GM19438 (cell line): ENCODE measurements at regions not wholly inside any gene's neighbourhood (a gene's known extent, or its start where the extent isn't known, plus 50 kb on each side); places are given as distances from the start of the nearest gene placed in this dataset.

ENCODE experiments used
- ATAC-seq: cut with Tn5 transposase; IDR thresholded peaks from one replicate; pipeline ENCODE4 v1.9.1; 2021; ENCODE audit warnings: low read depth; ENCODE audit not compliant: unreplicated experiment

GRCh38 chr1:96329121-96329520 lies 392.5 kb upstream of the PTBP2 start:
- no peak for ATAC-seq

GRCh38 chr1:96331596-96331995 lies 390.0 kb upstream of the PTBP2 start:
- no peak for ATAC-seq

- no peak for ATAC-seq
Measured at GRCh38 chr1:96333522-96334235, 387.9 kb upstream of the PTBP2 start.

GRCh38 chr1:96334236-96334557 lies 387.4 kb upstream of the PTBP2 start:
- ATAC-seq: no peak

- ATAC-seq: no peak
Measured at GRCh38 chr1:96338622-96339021, 383.0 kb upstream of the PTBP2 start.

- no peak for ATAC-seq
Measured at GRCh38 chr1:96340686-96341085, 380.9 kb upstream of the PTBP2 start.

GRCh38 chr1:96346719-96347118 lies 374.9 kb upstream of the PTBP2 start:
- no peak for ATAC-seq

GRCh38 chr1:96349896-96350295 lies 371.7 kb upstream of the PTBP2 start:
- ATAC-seq: no peak

GRCh38 chr1:96352733-96353132 lies 368.9 kb upstream of the PTBP2 start:
- no peak for ATAC-seq

- no peak for ATAC-seq
Measured at GRCh38 chr1:96355521-96355920, 366.1 kb upstream of the PTBP2 start.

GRCh38 chr1:96355961-96356360 lies 365.6 kb upstream of the PTBP2 start:
- ATAC-seq: no peak

GRCh38 chr1:96357141-96357765 lies 364.3 kb upstream of the PTBP2 start:
- no peak for ATAC-seq

- ATAC-seq: no peak
Measured at GRCh38 chr1:96358057-96358456, 363.5 kb upstream of the PTBP2 start.

GRCh38 chr1:96360036-96360795 lies 361.4 kb upstream of the PTBP2 start:
- ATAC-seq: no peak

GRCh38 chr1:96361271-96361856 lies 360.2 kb upstream of the PTBP2 start:
- no peak for ATAC-seq

GRCh38 chr1:96361961-96362360 lies 359.6 kb upstream of the PTBP2 start:
- ATAC-seq: no peak

GRCh38 chr1:96362623-96363022 lies 359.0 kb upstream of the PTBP2 start:
- no peak for ATAC-seq

GRCh38 chr1:96363826-96364225 lies 357.8 kb upstream of the PTBP2 start:
- no peak for ATAC-seq

GRCh38 chr1:96364576-96364975 lies 357.0 kb upstream of the PTBP2 start:
- ATAC-seq: no peak

GRCh38 chr1:96365076-96365475 lies 356.5 kb upstream of the PTBP2 start:
- no peak for ATAC-seq

GRCh38 chr1:96365596-96366390 lies 355.8 kb upstream of the PTBP2 start:
- no peak for ATAC-seq
